H1 (cell line): ENCODE measurements at regions not wholly inside any gene's neighbourhood (a gene's known extent, or its start where the extent isn't known, plus 50 kb on each side); places are given as distances from the start of the nearest gene placed in this dataset.

Source experiments
- TF ChIP-seq, protein P1 (sequence below): fragments of 300-600 bp; sonication (generic); IDR thresholded peaks from 2 replicates; pipeline ENCODE4 v1.7.1; 2012; ENCODE audit warnings: low read length, moderate library complexity, mild to moderate bottlenecking, inconsistent platforms; ENCODE audit not compliant: insufficient replicate concordance

DNA sequence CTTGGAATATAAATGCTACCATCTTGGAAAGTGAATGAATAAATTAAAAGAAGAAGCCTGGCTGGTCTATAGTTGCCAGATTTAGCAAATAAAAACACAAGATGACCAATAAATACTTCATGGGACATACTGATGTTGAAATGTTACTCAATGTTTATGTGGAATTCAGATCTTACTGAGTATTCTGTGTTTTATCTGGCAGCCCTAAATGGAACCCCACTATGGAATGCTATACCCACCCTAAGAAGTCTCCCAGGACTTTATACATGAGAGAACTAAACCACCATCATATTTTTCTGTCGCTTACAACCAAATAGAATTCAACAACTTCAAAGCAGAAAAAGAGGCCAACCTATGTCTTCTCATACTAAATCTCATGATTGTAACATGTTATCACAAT lies 177.6 kb upstream of the HMCN1 start (continued):
- TF ChIP-seq, protein P1, sequence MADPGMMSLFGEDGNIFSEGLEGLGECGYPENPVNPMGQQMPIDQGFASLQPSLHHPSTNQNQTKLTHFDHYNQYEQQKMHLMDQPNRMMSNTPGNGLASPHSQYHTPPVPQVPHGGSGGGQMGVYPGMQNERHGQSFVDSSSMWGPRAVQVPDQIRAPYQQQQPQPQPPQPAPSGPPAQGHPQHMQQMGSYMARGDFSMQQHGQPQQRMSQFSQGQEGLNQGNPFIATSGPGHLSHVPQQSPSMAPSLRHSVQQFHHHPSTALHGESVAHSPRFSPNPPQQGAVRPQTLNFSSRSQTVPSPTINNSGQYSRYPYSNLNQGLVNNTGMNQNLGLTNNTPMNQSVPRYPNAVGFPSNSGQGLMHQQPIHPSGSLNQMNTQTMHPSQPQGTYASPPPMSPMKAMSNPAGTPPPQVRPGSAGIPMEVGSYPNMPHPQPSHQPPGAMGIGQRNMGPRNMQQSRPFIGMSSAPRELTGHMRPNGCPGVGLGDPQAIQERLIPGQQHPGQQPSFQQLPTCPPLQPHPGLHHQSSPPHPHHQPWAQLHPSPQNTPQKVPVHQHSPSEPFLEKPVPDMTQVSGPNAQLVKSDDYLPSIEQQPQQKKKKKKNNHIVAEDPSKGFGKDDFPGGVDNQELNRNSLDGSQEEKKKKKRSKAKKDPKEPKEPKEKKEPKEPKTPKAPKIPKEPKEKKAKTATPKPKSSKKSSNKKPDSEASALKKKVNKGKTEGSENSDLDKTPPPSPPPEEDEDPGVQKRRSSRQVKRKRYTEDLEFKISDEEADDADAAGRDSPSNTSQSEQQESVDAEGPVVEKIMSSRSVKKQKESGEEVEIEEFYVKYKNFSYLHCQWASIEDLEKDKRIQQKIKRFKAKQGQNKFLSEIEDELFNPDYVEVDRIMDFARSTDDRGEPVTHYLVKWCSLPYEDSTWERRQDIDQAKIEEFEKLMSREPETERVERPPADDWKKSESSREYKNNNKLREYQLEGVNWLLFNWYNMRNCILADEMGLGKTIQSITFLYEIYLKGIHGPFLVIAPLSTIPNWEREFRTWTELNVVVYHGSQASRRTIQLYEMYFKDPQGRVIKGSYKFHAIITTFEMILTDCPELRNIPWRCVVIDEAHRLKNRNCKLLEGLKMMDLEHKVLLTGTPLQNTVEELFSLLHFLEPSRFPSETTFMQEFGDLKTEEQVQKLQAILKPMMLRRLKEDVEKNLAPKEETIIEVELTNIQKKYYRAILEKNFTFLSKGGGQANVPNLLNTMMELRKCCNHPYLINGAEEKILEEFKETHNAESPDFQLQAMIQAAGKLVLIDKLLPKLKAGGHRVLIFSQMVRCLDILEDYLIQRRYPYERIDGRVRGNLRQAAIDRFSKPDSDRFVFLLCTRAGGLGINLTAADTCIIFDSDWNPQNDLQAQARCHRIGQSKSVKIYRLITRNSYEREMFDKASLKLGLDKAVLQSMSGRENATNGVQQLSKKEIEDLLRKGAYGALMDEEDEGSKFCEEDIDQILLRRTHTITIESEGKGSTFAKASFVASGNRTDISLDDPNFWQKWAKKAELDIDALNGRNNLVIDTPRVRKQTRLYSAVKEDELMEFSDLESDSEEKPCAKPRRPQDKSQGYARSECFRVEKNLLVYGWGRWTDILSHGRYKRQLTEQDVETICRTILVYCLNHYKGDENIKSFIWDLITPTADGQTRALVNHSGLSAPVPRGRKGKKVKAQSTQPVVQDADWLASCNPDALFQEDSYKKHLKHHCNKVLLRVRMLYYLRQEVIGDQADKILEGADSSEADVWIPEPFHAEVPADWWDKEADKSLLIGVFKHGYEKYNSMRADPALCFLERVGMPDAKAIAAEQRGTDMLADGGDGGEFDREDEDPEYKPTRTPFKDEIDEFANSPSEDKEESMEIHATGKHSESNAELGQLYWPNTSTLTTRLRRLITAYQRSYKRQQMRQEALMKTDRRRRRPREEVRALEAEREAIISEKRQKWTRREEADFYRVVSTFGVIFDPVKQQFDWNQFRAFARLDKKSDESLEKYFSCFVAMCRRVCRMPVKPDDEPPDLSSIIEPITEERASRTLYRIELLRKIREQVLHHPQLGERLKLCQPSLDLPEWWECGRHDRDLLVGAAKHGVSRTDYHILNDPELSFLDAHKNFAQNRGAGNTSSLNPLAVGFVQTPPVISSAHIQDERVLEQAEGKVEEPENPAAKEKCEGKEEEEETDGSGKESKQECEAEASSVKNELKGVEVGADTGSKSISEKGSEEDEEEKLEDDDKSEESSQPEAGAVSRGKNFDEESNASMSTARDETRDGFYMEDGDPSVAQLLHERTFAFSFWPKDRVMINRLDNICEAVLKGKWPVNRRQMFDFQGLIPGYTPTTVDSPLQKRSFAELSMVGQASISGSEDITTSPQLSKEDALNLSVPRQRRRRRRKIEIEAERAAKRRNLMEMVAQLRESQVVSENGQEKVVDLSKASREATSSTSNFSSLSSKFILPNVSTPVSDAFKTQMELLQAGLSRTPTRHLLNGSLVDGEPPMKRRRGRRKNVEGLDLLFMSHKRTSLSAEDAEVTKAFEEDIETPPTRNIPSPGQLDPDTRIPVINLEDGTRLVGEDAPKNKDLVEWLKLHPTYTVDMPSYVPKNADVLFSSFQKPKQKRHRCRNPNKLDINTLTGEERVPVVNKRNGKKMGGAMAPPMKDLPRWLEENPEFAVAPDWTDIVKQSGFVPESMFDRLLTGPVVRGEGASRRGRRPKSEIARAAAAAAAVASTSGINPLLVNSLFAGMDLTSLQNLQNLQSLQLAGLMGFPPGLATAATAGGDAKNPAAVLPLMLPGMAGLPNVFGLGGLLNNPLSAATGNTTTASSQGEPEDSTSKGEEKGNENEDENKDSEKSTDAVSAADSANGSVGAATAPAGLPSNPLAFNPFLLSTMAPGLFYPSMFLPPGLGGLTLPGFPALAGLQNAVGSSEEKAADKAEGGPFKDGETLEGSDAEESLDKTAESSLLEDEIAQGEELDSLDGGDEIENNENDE, result no peak
